OCI-M1 (cell line): ENCODE measurements at regions not wholly inside any gene's neighbourhood (a gene's known extent, or its start where the extent isn't known, plus 50 kb on each side); places are given as distances from the start of the nearest gene placed in this dataset.

ENCODE experiments used
- DNase-seq: peaks from one replicate; lab custom pipeline; 2025; lab: John Stamatoyannopoulos, UW

GRCh38 chr6:144578385-144579350 is 293.5 kb downstream of the UTRN start:
- DNase-seq, result peak; percentile 22

- no peak for DNase-seq
Observed at GRCh38 chr6:144580039-144580438, 294.9 kb downstream of the UTRN start.

- DNase-seq, result no peak
Observed at GRCh38 chr6:144580771-144581170, 295.6 kb downstream of the UTRN start.

- DNase-seq, result peak; percentile 86
Observed at GRCh38 chr6:144581812-144582537, 296.8 kb downstream of the UTRN start.

GRCh38 chr6:144582939-144583613 is 297.9 kb downstream of the UTRN start:
- peak; percentile 94 for DNase-seq

GRCh38 chr6:144583614-144583954 is 298.4 kb downstream of the UTRN start:
- no peak for DNase-seq

- DNase-seq, result peak; percentile 90
Observed at GRCh38 chr6:144585217-144585814, 300.2 kb downstream of the UTRN start.

GRCh38 chr6:144586986-144587385 is 301.9 kb downstream of the UTRN start:
- peak; percentile 45 for DNase-seq

- no peak for DNase-seq
Observed at GRCh38 chr6:144588697-144589325, 303.7 kb downstream of the UTRN start.

GRCh38 chr6:144590532-144590931 is 305.4 kb downstream of the UTRN start:
- DNase-seq, result no peak

GRCh38 chr6:144593392-144593791 is 308.3 kb downstream of the UTRN start:
- no peak for DNase-seq

GRCh38 chr6:144594585-144594984 is 309.4 kb downstream of the UTRN start:
- DNase-seq, result no peak

GRCh38 chr6:144595266-144595665 is 310.1 kb downstream of the UTRN start:
- DNase-seq, result no peak

- no peak for DNase-seq
Observed at GRCh38 chr6:144597511-144597910, 312.4 kb downstream of the UTRN start.

GRCh38 chr6:144599615-144600014 is 314.5 kb downstream of the UTRN start:
- DNase-seq, result no peak

- no peak for DNase-seq
Observed at GRCh38 chr6:144601221-144601620, 316.1 kb downstream of the UTRN start.

- DNase-seq, result no peak
Observed at GRCh38 chr6:144602523-144603180, 317.5 kb downstream of the UTRN start.

- DNase-seq, result no peak
Observed at GRCh38 chr6:144606083-144606482, 320.9 kb downstream of the UTRN start.

- DNase-seq, result no peak
Observed at GRCh38 chr6:144607998-144608735, 323.0 kb downstream of the UTRN start.

GRCh38 chr6:144612811-144613210 is 327.7 kb downstream of the UTRN start:
- DNase-seq, result no peak
